ENCODE measurements at regions not wholly inside any gene's neighbourhood (a gene's known extent, or its start where the extent isn't known, plus 50 kb on each side); places are given as distances from the start of the nearest gene placed in this dataset.
"Not testable (repeated sequence)": the region's sequence is repeated elsewhere in the genome, so short reads cannot be mapped to it uniquely, and the experiment has no call there.

- no peaks in the 10 kb centered on the region for H3K4me1 Mint-ChIP-seq
- no peaks in the 10 kb centered on the region for H3K36me3 Mint-ChIP-seq (ENCODE audit: low read depth)
- ATAC-seq (no peak), DNase-seq (no peak)
- no peaks in the 10 kb centered on the region for H3K27me3 Mint-ChIP-seq
- H3K4me3 Mint-ChIP-seq = no peak overlapping the region
- no peaks in the 10 kb centered on the region for H3K9me3 ChIP-seq (ENCODE audit: control insufficient read depth, low read length, poor library complexity, severe bottlenecking)
- no peak overlapping the region for H3K27ac Mint-ChIP-seq
Observed at GRCh38 chr4:23033796-23034195, 341.1 kb downstream of the GBA3 start.

GRCh38 chr4:23028875-23029274 is 336.1 kb downstream of the GBA3 start:
- no peaks in the 10 kb centered on the region for H3K27me3 Mint-ChIP-seq
- H3K9me3 ChIP-seq (ENCODE audit: control insufficient read depth, low read length, poor library complexity, severe bottlenecking) = no peaks in the 10 kb centered on the region
- ATAC-seq = no peak
- no peaks in the 10 kb centered on the region for H3K36me3 Mint-ChIP-seq (ENCODE audit: low read depth)
- no peak for DNase-seq
- H3K4me3 Mint-ChIP-seq = no peak overlapping the region
- no peak overlapping the region for H3K27ac Mint-ChIP-seq
- no peaks in the 10 kb centered on the region for H3K4me1 Mint-ChIP-seq

- no peaks in the 10 kb centered on the region for H3K9me3 ChIP-seq (ENCODE audit: control insufficient read depth, low read length, poor library complexity, severe bottlenecking)
- Mint-ChIP-seq H3K4me3 (no peak overlapping the region), H3K36me3 (ENCODE audit: low read depth) (no peaks in the 10 kb centered on the region), H3K27ac (no peak overlapping the region), H3K4me1 (no peaks in the 10 kb centered on the region), H3K27me3 (no peaks in the 10 kb centered on the region)
- DNase-seq = no peak
- no peak for ATAC-seq
Observed at GRCh38 chr4:23023666-23024065, 330.9 kb downstream of the GBA3 start.

- Mint-ChIP-seq H3K36me3 (ENCODE audit: low read depth) (no peaks in the 10 kb centered on the region), H3K4me3 (no peak overlapping the region), H3K27me3 (no peaks in the 10 kb centered on the region), H3K4me1 (no peaks in the 10 kb centered on the region), H3K27ac (no peak overlapping the region)
- no peaks in the 10 kb centered on the region for H3K9me3 ChIP-seq (ENCODE audit: control insufficient read depth, low read length, poor library complexity, severe bottlenecking)
- ATAC-seq (no peak), DNase-seq (no peak)
Observed at GRCh38 chr4:23023121-23023520, 330.4 kb downstream of the GBA3 start.

- Mint-ChIP-seq H3K4me1 (no peaks in the 10 kb centered on the region), H3K36me3 (ENCODE audit: low read depth) (no peaks in the 10 kb centered on the region), H3K27ac (no peak overlapping the region), H3K27me3 (no peaks in the 10 kb centered on the region), H3K4me3 (no peak overlapping the region)
- DNase-seq (no peak), ATAC-seq (no peak)
- no peaks in the 10 kb centered on the region for H3K9me3 ChIP-seq (ENCODE audit: control insufficient read depth, low read length, poor library complexity, severe bottlenecking)
Observed at GRCh38 chr4:23022032-23022431, 329.3 kb downstream of the GBA3 start.

GRCh38 chr4:23021040-23021439 is 328.3 kb downstream of the GBA3 start:
- Mint-ChIP-seq H3K4me1 (no peaks in the 10 kb centered on the region), H3K4me3 (no peak overlapping the region), H3K27ac (no peak overlapping the region), H3K36me3 (ENCODE audit: low read depth) (no peaks in the 10 kb centered on the region), H3K27me3 (no peaks in the 10 kb centered on the region)
- ATAC-seq = no peak
- DNase-seq = no peak
- H3K9me3 ChIP-seq (ENCODE audit: control insufficient read depth, low read length, poor library complexity, severe bottlenecking) = no peaks in the 10 kb centered on the region

- not testable (repeated sequence) for ATAC-seq, H3K4me3 Mint-ChIP-seq
Observed at GRCh38 chr4:23020399-23020798, 327.7 kb downstream of the GBA3 start.

GRCh38 chr4:23016981-23017380 is 324.2 kb downstream of the GBA3 start:
- H3K9me3 ChIP-seq (ENCODE audit: control insufficient read depth, low read length, poor library complexity, severe bottlenecking) = no peaks in the 10 kb centered on the region
- no peak for ATAC-seq
- Mint-ChIP-seq H3K4me1 (no peaks in the 10 kb centered on the region), H3K4me3 (no peak overlapping the region), H3K27ac (no peak overlapping the region), H3K27me3 (no peaks in the 10 kb centered on the region), H3K36me3 (ENCODE audit: low read depth) (no peaks in the 10 kb centered on the region)
- DNase-seq = no peak

More at GRCh38 chr4:23020399-23020798, 327.7 kb downstream of the GBA3 start:
- not testable (repeated sequence) for H3K9me3 ChIP-seq (ENCODE audit: control insufficient read depth, low read length, poor library complexity, severe bottlenecking); H3K36me3 Mint-ChIP-seq (ENCODE audit: low read depth); DNase-seq; H3K4me1 Mint-ChIP-seq; H3K27me3 Mint-ChIP-seq; H3K27ac Mint-ChIP-seq

GRCh38 chr4:23015821-23016220 is 323.1 kb downstream of the GBA3 start:
- Mint-ChIP-seq H3K27me3 (no peaks in the 10 kb centered on the region), H3K27ac (no peak overlapping the region), H3K4me3 (no peak overlapping the region), H3K36me3 (ENCODE audit: low read depth) (no peaks in the 10 kb centered on the region), H3K4me1 (no peaks in the 10 kb centered on the region)
- DNase-seq = no peak
- no peaks in the 10 kb centered on the region for H3K9me3 ChIP-seq (ENCODE audit: control insufficient read depth, low read length, poor library complexity, severe bottlenecking)
- ATAC-seq = no peak

GRCh38 chr4:23009093-23009492 is 316.4 kb downstream of the GBA3 start:
- Mint-ChIP-seq H3K4me1 (no peaks in the 10 kb centered on the region), H3K36me3 (ENCODE audit: low read depth) (no peaks in the 10 kb centered on the region), H3K27me3 (no peaks in the 10 kb centered on the region), H3K27ac (no peak overlapping the region), H3K4me3 (no peak overlapping the region)
- DNase-seq (no peak), ATAC-seq (no peak)
- no peaks in the 10 kb centered on the region for H3K9me3 ChIP-seq (ENCODE audit: control insufficient read depth, low read length, poor library complexity, severe bottlenecking)

GRCh38 chr4:23006756-23007155 is 314.0 kb downstream of the GBA3 start:
- H3K4me1 Mint-ChIP-seq = no peaks in the 10 kb centered on the region
- no peaks in the 10 kb centered on the region for H3K27me3 Mint-ChIP-seq
- H3K36me3 Mint-ChIP-seq (ENCODE audit: low read depth) = no peaks in the 10 kb centered on the region
- DNase-seq (no peak), ATAC-seq (no peak)
- H3K4me3 Mint-ChIP-seq = no peak overlapping the region
- H3K27ac Mint-ChIP-seq = no peak overlapping the region
- no peaks in the 10 kb centered on the region for H3K9me3 ChIP-seq (ENCODE audit: control insufficient read depth, low read length, poor library complexity, severe bottlenecking)

- ATAC-seq = no peak
- Mint-ChIP-seq H3K27ac (no peak overlapping the region), H3K27me3 (no peaks in the 10 kb centered on the region), H3K4me3 (no peak overlapping the region), H3K36me3 (ENCODE audit: low read depth) (no peaks in the 10 kb centered on the region), H3K4me1 (no peaks in the 10 kb centered on the region)
- no peak for DNase-seq
- H3K9me3 ChIP-seq (ENCODE audit: control insufficient read depth, low read length, poor library complexity, severe bottlenecking) = no peaks in the 10 kb centered on the region
Observed at GRCh38 chr4:23005691-23006090, 313.0 kb downstream of the GBA3 start.

- no peak for ATAC-seq
- H3K27me3 Mint-ChIP-seq = no peaks in the 10 kb centered on the region
Observed at GRCh38 chr4:23001478-23001877, 308.7 kb downstream of the GBA3 start.

GRCh38 chr4:22999419-22999818 is 306.7 kb downstream of the GBA3 start:
- no peak overlapping the region for H3K27ac Mint-ChIP-seq
- H3K36me3 Mint-ChIP-seq (ENCODE audit: low read depth) = no peaks in the 10 kb centered on the region
- no peak for ATAC-seq
- H3K4me3 Mint-ChIP-seq = no peak overlapping the region
- H3K4me1 Mint-ChIP-seq = no peaks in the 10 kb centered on the region
- H3K9me3 ChIP-seq (ENCODE audit: control insufficient read depth, low read length, poor library complexity, severe bottlenecking) = no peaks in the 10 kb centered on the region
- DNase-seq = no peak
- no peaks in the 10 kb centered on the region for H3K27me3 Mint-ChIP-seq

More at GRCh38 chr4:23001478-23001877, 308.7 kb downstream of the GBA3 start:
- Mint-ChIP-seq H3K27ac (no peak overlapping the region), H3K4me1 (no peaks in the 10 kb centered on the region), H3K4me3 (no peak overlapping the region), H3K36me3 (ENCODE audit: low read depth) (no peaks in the 10 kb centered on the region)
- no peak for DNase-seq
- no peaks in the 10 kb centered on the region for H3K9me3 ChIP-seq (ENCODE audit: control insufficient read depth, low read length, poor library complexity, severe bottlenecking)
